GM18907 (cell line): ENCODE measurements at regions not wholly inside any gene's neighbourhood (a gene's known extent, or its start where the extent isn't known, plus 50 kb on each side); places are given as distances from the start of the nearest gene placed in this dataset.

Experiments
- ATAC-seq: cut with Tn5 transposase; IDR thresholded peaks from one replicate; pipeline ENCODE4 v1.9.1; 2021; ENCODE audit warnings: mild to moderate bottlenecking, moderate library complexity; ENCODE audit not compliant: unreplicated experiment

DNA sequence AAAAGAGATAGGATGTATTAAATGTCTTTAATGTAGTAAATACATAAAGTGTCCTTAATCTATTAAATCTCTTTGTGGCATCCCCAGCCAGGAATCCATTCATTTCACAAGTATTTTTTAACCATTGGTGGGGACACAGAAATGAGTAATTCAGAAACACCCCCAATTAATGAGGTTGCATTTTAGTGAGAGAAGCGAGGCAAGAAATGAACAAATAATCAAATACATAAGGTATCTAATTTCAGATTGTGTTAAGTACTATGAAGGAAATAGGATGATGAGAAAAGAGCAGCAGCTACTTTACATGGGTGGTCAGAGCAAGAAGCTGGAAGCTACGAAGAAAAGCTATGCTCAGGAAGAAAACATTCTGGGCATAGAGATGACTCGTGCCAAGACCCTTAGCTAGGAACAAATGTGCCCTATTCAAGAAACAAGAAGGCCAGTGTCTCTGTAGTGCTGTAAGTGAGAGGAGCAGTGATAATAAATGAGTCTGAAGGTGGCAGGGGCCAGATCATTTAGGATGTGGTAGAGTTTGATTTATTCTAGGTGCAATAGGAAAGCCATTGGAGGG, 60.5 kb upstream of the IGF1 start:
- ATAC-seq: no peak

DNA sequence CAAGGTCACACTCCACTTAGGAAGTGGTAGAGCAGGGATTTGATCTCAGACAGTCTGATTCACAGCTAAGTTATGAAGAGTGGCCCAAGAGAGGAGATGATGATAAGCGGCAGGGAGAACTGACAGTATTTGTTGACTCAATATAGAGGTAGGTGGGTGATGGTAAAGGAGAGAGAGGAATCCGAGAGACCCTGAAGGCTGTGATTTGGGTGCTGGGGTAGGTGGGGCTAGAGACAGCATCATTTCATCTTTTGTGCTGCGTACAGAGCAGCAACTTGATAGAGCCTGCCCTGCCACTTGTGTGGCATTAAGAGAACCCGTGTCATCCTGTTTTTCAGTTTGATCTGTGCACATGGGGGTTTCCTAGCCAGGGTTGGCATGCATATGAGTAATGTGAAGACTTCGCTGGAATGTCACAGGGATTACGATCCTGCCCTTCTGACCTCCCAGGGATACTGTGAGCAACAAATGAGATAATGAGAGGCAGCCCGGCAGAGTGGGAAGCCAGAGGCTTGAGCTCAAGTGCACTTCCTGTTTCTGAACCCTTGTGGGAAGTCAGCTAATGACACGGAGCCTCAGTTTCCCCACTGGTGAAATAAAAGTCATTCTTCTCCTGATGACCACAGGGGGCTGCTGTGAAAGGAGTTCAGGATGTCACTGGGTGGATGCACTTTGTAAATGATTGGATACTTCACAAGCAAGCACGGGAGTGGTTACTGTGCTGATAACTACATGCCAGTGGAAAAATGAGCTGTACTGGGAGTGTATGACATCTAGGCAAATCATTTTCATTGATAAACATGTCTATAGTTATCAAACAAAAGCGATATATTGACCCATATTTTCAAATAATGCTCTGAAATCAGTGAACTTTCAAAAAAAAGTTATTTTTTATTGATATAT, 59.5 kb upstream of the IGF1 start:
- ATAC-seq: no peak

DNA sequence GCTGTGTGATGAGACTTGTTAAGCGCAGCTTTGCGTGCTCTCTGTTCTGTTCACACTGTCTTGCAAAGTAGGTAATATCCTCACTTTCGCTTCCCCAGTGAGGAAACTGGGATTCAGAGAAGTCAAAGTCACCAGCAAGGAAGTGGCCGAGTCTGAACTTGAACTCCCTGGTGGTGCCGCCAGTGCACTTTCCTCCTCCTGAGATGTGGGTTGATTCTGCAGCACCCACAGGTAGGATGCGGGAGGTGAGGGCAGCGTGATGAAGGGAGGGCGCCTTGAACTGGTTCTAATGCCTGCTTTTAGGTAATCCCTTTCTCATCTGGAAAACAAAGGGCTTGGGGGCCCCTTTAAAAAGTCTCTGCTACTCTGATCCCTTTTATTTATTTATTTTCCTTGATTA, 54.9 kb upstream of the IGF1 start:
- ATAC-seq: no peak

DNA sequence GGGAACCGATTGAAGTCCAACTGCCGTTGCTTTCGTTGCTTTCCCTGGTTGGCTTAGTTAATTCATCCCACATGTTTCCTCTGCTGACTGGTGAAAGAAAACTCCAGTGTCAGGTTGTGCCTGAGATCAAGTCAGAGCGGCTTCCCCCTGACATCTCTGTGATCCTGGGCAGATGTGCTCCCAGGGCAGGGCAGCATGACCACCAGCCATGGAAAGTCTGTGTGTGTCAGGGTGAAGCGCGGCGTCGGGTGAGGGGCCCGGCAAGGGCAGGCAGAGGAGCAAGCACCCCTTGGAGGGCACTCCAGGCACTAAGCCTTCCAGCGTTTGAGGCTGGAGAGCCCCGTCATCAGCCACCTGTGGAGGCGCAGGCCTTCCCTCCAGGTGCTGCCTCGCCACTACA, 54.5 kb upstream of the IGF1 start:
- ATAC-seq: no peak

DNA sequence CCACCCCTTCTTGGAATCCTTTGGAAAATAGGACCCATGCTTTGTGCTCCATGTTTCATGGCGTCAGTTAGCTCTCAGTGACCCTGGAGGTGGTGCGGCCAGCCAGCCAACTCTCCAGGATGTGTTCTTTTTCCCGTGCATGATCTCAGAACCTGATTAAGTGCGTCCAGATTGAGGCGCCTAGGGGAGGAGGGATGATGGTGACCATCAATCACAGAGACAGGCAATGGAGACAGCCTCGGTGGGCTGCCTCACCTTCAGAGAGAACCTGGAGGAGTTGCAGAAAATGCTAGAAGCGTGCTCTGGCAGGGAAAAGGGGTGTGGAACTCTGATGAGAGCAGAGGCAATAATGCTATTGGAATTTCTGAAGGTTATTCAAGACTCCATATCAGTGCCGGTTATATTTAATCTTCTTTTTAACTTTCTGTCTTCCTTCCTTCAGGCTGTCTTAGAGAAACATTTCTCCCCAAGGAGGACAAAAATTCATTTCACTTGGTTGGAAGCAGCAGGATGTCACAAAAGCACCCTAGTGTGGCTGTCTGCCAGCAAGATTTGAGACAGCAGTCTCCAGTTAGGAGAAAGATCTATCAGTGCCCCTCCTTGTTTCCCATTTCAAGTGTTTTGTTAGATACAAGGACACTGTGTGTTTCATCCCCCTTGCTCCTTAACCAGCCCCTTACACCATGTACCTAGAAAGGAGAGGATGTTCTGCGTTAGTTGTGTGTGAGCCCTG, 53.3 kb upstream of the IGF1 start:
- no peak for ATAC-seq
